Left ventricle myocardium superior (tissue), 1 donor: ENCODE measurements at regions not wholly inside any gene's neighbourhood (a gene's known extent, or its start where the extent isn't known, plus 50 kb on each side); places are given as distances from the start of the nearest gene placed in this dataset.
"Not testable (repeated sequence)": the region's sequence is repeated elsewhere in the genome, so short reads cannot be mapped to it uniquely, and the experiment has no call there.

ENCODE experiments used
- ATAC-seq: fragments of 200-7000 bp; cut with Tn5 transposase; one replicate; pipeline ENCODE4 v1.9.1; 2020; ENCODE audit warnings: mild to moderate bottlenecking, moderate library complexity
- DNase-seq: peaks from one replicate; pipeline ENCODE4 v3.0.0-alpha.2; 2020
- intact Hi-C: fragments of 100-400 bp; cut with micrococcal nuclease; formaldehyde crosslinking; loops from one replicate; pipeline ENCODE4 v1.11.0; 2022
- donor health status: DM: no; HTN: yes; CAD: no; lungs with severe emphysema.

DNA sequence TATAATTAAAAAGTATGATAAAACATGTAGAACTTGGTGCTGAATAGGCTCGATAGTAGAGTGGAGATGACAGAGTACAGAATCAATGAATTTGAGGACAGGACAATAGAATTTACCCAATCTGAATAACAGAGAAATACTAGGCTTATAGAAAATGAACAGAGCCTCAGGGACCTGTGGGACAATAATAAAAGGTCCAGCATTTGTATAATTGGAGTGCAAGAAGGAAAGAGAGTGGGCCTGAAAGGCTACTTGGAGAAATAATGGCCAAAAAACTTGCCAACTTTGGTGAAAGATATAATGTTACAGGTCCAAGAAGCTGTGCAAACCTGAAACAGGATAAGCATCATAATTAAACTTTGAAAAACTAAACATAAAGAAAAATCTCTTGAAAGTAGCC, 227.3 kb downstream of the CXCL12 start:
- no peak for DNase-seq
- intact Hi-C loops = no loop called here
- no peak for ATAC-seq

DNA sequence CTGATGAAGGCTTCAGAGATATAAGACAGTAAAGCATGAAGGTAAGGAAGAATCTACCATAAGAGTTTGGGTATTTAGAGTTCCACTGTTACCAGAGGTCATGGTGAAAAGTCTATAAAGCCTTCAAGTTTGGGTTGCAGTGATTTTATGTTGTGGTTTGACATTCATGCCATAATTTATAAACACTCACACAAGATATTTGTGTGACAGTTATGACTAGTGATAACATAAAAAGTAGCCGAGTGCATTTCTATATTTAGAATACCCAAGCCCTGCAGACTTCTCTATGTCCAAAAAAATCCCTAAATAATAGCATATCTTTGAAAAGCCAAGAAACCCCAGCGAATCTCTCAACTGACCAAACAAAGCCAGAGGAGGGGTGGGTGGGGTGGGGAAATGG, 229.9 kb downstream of the CXCL12 start:
- DNase-seq (no peak), ATAC-seq (peak; percentile 35)
- intact Hi-C loops = no loop called here

DNA sequence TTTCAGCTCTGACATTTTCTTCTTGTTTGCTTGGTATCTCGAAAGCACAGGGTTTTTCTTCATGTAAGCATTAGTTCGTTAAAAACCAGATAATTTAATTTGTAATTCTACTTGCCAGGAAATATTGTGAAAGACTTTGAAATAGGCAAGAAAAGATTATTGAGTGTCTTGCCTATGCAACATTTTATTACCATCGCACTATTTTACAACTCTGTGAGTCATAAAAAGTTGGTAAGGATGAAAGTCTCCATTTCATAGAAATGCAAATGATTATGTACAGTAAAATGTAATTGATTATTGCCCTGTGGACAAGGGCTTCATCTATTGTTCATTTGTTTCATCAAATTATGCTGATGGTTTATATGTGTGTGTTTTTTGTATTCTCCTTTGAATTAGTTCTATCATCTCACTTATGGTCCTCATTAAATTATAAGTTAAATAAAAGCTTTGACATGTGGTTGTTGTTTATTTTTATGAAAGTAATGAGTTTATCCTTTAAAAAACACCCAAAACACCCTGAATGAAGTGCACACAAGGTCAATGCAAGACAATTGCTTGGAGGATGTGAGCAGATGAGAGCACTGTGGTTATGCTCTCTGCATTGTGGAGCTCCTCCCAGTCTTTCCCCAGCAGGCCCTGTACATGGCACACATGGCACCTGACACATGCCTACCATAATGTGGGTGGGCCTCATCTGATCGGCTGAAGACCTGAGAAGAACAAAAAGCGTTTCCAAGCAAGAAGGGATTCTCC, 230.8 kb downstream of the CXCL12 start:
- no peak for DNase-seq
- intact Hi-C loops = no loop called here
- no peak for ATAC-seq

DNA sequence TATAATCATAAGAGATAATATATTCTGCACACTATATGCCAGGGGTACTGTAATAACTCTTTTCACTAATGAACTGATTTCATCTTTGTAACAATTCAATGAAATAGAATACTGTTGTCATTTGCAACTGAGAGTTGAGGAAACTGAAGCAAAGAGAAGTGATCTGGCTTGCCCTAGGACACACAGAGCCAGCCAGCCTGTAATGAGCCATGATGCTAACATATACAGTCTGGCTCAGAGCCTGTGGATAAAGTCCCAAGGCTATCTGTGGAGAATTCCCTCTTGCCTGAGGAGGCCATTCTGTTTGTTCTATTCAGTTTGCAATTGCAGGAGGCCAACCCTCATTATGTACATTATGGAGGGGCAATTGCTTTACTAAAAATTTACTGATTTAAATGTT, 241.3 kb downstream of the CXCL12 start:
- ATAC-seq = no peak

DNA sequence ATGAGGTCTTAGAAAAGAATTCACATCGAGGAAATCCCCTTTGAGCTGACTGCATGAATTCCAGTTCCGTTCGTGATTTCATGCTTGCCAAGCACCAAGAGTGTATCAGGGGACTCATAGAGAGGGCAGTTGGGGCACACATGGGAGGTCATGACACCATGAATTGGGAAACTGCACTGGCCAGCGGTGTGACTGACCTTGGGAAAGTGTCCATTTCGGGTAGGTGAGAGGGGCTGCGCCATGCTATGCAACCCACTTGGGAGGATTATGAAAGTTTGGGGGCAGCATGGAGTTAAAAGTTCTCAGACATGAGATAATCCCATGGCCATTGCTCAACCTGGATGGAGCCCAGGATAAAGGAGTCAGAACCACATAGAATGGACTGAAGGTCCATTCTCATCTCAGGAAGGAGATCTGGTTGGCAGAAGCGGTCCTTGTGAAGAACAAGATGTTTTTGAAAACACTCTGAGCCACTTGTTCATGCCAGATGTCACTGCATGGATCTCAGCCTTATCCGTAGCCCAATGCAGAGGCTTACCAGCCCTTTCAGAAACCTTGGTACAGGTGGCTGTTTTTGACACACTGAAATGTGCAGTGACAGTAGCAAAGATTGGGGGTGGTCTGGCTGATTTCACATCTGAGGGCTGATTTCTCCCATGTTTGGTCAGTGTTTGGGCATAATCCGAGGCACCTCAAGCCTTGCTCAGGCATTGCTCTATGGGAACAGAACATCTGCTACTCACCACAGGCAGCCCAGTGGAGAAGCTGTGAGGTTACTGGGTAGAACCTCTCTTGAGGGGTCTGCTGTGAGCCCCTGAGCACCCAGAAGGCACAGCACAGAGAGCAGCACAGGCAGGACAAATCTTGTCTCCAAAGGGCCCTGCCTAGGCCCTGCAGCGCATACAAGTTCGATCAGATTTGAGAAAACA, 252.3 kb downstream of the CXCL12 start:
- intact Hi-C loops = no loop called here
- DNase-seq (peak; percentile 37), ATAC-seq (peak; percentile 94)

More for the DNA sequence above, 241.3 kb downstream of the CXCL12 start:
- intact Hi-C loops = no loop called here
- no peak for DNase-seq

DNA sequence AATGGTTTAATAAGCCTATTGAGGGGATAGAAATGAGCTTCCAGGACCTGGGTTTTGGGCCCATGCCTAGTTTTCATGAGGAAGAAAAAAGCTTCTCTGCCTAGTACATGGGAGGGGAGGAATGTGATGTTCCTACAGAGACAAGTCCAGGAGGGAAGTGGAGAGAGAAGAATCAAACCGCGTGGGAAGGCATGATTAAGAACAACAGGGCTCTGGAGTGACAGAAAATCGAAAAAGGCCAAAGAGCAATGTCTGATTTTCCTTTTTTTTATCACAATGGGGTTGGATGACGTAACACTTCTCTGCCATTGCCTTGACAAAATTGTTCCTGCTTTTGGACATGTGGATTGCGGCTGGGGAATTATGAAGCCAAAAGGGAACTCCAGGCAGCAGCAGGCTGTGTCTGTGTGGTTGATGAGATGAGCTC, 258.6 kb downstream of the CXCL12 start:
- DNase-seq (no peak), ATAC-seq (peak; percentile 50)
- intact Hi-C loops = no loop called here

DNA sequence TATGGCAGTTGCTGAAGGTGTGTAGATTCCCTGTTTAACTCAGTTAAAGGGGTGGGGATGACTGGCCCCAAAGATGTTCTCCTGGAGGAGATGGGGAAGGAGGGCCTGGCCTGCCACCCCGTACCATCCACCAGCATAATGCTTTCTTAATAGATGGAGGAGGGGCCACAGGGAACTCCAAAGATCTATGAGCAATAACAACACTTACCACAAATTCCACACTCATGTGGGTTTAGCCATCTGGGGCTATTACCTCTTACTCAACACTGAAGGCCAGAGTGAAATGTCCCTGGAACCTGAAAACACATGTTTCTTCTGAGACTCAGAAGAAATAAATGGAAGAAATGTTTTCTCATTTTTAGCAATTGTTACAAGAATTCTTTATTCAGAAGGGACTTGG, 259.0 kb downstream of the CXCL12 start:
- DNase-seq = no peak
- intact Hi-C loops = no loop called here
- peak; percentile 41 for ATAC-seq

DNA sequence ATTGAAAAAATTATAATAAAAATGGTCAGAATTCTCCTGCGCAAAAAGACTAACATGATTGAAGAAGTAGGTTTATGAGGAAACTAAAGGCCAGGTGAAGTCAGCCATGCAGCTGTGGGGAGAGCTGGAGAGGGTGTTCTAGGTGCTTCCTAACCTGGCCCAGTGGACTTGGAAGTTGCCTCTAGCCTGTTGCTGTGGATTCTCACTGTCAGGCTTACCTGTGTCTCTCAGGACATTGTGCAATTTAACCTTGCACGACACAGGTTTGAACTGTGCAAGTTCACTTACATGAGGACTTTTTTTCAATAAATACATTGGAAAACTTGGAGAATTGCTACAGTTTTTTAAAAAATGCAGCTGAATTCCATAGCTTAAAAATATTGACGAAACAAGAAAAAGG, 266.4 kb downstream of the CXCL12 start:
- no peak for DNase-seq
- intact Hi-C loops = no loop called here
- no peak for ATAC-seq

DNA sequence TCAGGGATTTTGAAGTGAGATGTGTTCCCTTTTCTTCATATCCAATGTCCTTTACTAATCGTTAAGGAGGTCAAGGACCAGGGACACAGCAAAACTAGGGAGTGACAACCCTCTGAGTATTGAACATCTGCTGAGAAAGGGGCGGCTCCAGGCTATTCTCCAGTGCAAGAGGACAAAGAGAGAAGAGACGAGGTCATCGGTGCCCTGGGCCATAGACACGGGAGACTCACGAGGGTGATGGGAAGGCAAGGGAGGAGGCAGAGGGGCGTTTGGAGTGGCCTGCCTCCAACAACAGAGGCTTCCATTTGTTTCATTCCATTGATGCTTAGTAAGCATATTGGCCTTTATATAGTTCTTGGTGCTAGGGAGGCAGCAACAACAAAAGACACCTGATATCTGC, 268.4 kb downstream of the CXCL12 start:
- no peak for ATAC-seq
- DNase-seq = no peak
- intact Hi-C loops = no loop called here

DNA sequence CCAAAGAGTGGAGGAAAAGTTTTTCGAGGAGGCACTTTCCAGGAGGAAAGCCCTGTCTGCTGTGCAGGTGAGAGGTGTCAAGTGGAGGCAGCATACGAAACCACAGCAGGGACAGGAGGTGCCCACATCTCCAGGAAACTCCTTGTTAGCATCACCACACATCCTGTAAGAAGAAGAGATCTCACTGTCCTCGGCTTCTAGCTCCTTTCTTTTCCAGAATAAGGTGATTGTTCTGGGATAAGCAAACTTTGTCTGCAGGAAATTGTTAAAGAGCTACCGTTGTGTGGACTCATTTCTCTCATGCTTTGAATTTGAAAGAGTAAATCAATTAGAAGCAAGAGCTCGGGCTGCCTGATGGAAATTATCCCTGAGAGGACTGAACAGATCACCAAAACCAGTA, 269.4 kb downstream of the CXCL12 start:
- DNase-seq (no peak), ATAC-seq (no peak)
- intact Hi-C loops = no loop called here

DNA sequence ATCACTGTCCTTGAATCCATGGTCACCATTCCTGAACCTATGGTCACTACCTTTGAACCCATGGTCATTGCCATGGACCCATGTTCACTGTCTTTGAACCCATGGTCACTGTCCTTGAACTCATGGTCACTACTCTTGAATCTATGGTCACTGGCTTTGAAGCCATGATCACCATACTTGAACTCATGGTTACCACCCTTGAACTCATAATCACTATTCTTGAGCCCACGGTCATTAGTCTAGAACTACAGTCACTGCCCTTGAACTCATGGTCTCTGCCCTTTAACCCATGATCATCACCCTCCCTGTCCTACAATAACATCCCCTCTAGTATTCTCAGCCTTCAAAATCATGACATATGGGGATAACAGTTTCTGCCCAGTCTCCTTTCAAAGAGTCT, 270.5 kb downstream of the CXCL12 start:
- ATAC-seq (no peak), DNase-seq (no peak)
- intact Hi-C loops = no loop called here

DNA sequence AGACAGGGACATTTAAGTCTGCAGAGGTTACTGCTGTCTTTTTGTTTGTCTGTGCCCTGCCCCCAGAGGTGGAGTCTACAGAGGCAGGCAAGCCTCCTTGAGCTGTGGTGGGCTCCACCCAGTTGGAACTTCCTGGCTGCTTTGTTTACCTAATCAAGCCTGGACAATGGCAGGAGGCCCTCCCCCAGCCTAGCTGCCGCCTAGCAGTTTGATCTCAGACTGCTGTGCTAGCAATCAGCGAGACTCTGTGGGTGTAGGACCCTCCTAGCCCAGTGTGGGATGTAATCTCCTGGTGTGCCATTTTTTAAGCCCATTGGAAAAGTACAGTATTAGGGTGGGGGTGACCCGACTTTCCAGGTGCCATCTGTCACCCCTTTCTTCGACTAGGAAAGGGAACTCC, 272.6 kb downstream of the CXCL12 start:
- ATAC-seq, intact Hi-C loops: not testable (repeated sequence)
- DNase-seq = peak; percentile 40

DNA sequence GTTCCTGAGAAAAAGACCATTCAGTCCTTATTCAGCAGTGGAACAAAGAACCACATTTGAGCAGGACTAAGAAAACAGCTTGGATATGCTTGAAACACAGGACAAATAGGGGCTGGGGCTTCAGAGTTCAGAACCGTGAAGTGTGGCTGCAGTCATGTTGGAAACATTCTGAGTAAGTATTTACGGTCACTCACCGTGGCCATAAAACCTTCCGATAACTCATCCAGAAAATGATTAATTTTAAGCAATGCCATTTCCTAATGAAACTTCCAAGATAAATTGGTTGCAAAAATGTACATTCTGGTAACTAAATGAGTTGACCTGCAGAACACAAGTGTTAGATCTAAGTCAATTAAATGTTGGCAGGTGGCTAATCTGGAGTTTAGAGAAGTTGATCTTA, 279.2 kb downstream of the CXCL12 start:
- intact Hi-C loops = no loop called here
- no peak for DNase-seq
- no peak for ATAC-seq

DNA sequence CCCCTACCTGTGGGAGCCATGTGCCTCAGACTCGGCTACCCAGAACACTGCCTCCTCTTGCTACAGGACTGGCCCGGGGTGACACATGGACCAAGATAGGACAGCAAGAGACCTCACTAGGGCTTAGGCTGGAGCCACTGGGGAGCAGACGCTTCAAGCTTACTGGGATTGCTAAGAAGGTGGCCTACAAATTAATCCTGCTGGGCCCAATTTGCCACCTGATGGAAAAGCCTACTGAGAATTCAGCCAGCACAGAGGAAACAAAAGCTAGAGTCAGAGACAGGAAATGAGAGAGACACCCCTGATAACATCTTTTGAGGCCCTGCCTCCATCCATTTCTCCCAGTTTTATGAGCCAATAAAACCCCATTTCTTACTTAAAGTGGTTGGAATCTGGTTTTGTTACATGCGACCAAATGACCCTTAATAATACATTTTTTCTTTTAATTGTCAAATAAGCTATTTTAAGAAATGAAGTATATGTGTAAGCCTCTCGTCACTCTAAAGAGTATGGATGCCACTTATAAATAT, 282.1 kb downstream of the CXCL12 start:
- ATAC-seq (no peak), DNase-seq (no peak)
- intact Hi-C loops = no loop called here

DNA sequence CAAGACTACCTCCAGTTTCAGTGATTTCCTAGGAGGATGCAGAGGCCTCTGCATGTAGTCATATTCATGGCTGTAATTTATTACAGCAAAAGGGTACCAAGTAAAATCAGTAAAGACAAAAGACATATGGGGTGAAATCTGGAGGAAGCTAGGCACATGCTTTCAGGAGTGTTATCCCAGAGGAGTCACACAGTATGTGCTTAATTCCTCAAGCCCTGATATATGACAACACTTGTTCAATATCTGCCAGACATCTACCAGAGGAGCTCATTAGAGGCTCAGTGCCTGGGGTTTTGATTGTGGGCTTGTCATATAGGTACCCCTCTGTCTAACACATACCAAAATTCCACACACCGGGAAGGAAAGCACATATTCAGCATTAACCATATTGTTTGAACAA, 283.8 kb downstream of the CXCL12 start:
- no peak for ATAC-seq
- intact Hi-C loops = no loop called here
- no peak for DNase-seq

DNA sequence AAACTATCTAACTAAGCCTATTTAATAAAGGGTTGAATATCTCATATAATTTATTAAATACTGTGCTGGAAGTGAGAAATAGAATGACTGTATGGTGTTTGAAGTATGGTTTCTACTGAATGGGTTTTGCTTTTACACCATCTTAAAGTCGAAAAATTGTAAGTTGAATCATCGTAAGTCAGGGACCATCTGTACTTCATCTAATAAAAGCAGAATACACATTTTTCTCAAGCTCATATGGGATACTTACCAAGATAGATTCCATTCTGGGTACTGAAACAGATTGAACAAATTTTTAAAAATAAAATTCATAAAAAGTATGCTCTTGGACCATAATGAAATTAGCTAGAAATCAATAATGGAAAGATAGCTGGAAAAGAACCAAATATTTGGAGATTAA, 285.4 kb downstream of the CXCL12 start:
- intact Hi-C loops = no loop called here
- DNase-seq = no peak
- ATAC-seq = no peak

DNA sequence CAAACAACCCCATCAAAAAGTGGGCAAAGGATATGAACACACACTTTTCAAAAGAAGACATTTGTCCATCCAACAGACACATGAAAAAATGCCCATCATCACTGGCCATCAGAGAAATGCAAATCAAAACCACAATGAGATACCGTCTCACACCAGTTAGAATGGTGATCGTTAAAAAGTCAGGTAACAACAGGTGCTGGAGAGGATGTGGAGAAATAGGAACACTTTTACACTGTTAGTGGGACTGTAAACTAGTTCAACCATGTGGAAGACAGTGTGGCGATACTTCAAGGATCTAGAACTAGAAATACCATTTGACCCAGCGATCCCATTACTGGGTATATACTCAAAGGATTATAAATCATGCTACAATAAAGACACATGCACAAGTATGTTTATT, 288.7 kb downstream of the CXCL12 start:
- ATAC-seq, DNase-seq, intact Hi-C loops: not testable (repeated sequence)

DNA sequence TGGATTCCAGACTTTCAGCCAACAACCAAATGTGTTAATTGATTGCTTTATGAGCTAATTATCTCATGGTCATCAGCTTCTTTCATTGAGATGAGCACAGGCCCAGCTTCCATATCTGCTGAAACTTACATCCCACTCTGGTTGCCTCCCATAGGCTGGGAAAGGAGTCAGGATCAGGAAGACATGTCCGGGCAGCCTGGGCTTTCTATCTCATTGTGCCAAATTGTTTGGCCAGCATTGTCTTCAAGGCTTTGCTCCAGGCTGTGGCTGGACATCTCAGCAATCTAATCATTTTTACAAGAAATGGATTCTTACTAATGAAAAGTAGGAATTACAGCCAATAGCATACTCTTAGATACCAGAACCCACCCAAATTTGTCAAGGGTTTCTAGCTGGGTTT, 295.2 kb downstream of the CXCL12 start:
- ATAC-seq = no peak
- no peak for DNase-seq
- intact Hi-C loops = no loop called here

DNA sequence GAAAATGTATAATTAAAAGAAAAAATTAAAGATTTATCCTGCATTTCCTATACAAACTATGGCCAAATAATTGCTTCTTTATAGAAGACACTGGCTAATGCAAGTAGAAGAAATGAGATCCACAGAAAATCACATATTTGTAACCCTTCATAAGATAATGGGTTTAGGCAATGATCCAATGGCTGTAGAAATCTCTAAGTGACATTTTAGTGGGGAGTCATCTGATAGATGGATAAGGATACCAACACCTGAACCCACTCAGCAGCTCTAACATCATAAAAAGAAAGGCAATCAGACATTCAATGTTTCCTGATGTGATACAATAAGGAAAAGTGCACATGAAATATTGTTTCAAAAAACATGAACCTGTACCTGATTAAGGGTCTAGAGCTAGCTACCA, 297.5 kb downstream of the CXCL12 start:
- DNase-seq (no peak), ATAC-seq (no peak)
- intact Hi-C loops = no loop called here

DNA sequence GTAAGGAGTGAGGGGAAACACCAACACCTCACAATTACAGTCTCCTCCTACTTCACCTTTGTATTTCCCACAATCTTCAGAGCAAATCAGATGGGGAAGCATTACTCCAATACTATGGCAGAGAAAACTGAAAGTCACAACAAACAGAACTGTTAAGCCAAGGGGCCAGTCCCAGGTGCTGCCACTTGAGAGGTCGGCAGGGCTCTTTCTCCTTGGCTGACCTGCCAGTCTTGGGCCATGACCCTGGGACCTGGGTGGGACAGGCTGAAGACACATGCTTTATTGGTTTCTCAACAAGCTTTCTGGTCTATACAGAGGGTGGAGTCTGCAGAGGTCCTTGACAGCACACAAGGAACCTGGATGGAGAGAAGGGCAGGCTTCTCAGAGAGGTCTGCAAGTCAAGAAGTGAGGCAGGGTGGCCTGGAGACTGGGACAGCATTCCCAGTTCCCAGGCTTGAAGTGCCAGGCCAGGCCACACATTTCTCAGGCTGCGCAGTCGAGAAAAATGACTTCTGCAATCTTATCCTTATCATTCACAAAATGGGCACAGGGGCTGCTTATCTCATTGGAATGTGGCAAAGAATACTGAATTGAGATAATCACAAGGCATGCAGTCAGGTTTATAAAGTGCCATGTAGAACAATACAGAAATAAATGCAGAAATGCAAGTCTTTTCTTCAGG, 301.0 kb downstream of the CXCL12 start:
- intact Hi-C loops = no loop called here
- DNase-seq = no peak
- no peak for ATAC-seq
